ENCODE measurements at regions not wholly inside any gene's neighbourhood (a gene's known extent, or its start where the extent isn't known, plus 50 kb on each side); places are given as distances from the start of the nearest gene placed in this dataset.

- no peak for TF ChIP-seq CTCF (IDR thresholded peaks at IDR 0.05; ENCODE audit: insufficient read depth, low read length, poor library complexity, severe bottlenecking)
- no peak for TF ChIP-seq EZH2phosphoT487 (conservative IDR thresholded peaks at IDR 0.05; ENCODE audit: low read length)
Observed at GRCh38 chrX:39853417-39854030, 244.2 kb downstream of the BCOR start.
